Ovary (tissue), 3 donors: ENCODE measurements at regions not wholly inside any gene's neighbourhood (a gene's known extent, or its start where the extent isn't known, plus 50 kb on each side); places are given as distances from the start of the nearest gene placed in this dataset.

Source experiments
- CTCF ChIP-seq, 3 donors: fragments of 450-650 bp in 2 of 3; fragments of 200-600 bp in 1 of 3; IDR thresholded peaks; one replicate each; pipeline versions ENCODE4 v1.5.1 to v1.8.0; 2016 to 2022; ENCODE audit warnings: antibody characterized with exemption in 3 of 3, mild to moderate bottlenecking in 1 of 3
- POLR2A ChIP-seq: fragments of 450-650 bp; IDR thresholded peaks from one replicate; pipeline ENCODE4 v1.6.1; 2017; ENCODE audit warnings: antibody characterized with exemption, mild to moderate bottlenecking, moderate library complexity
- donor health status: DM: no; HTN: no; CAD: no.

DNA sequence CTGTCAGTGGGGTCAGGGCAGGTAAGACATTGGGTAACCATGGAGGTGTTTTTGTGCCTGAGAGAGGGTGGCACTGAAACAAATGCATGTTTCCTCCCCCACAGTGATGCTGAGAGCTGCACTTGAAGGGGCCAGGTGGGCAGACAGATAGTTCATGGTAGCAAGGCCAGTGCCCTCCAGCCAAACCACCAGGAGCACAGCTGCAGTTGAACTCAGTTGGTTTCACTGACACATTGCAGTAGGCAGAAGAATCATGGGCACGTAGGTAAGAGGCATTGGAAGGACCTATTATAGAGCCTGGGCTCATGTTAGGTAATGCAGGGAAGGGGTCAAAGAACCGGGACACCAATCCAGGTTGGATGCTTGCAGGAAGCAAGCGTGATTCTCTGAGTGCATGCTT, 93.2 kb upstream of the ARL4C start:
- TF ChIP-seq CTCF (IDR thresholded peaks at IDR 0.05) (no peak), POLR2A (no peak)
